Sigmoid colon (tissue), 4 donors: ENCODE measurements at regions not wholly inside any gene's neighbourhood (a gene's known extent, or its start where the extent isn't known, plus 50 kb on each side); places are given as distances from the start of the nearest gene placed in this dataset.

Experiments
- CTCF ChIP-seq, 4 experiments: fragments of 450-650 bp in 3 of 4; fragments of 200-600 bp in 1 of 4; IDR thresholded peaks; one replicate each; pipeline ENCODE4 v1.5.1; 2016 to 2019; ENCODE audit warnings: antibody characterized with exemption in 4 of 4, mild to moderate bottlenecking in 3 of 4, moderate library complexity in 2 of 4
- EP300 ChIP-seq, 4 donors: sonication (generic); formaldehyde crosslinking; IDR thresholded peaks; one replicate each; pipeline ENCODE4 v1.6.1; 2017; ENCODE audit warnings: antibody characterized with exemption in 4 of 4
- POLR2A ChIP-seq, 2 donors: fragments of 450-650 bp; IDR thresholded peaks; one replicate each; pipeline ENCODE4 v1.6.1; 2016; ENCODE audit warnings: antibody characterized with exemption in 2 of 2, mild to moderate bottlenecking in 2 of 2, moderate library complexity in 2 of 2
- POLR2AphosphoS5 ChIP-seq, 4 donors: sonication (generic); formaldehyde crosslinking; IDR thresholded peaks; one replicate each; pipeline ENCODE4 v1.6.1; 2017; ENCODE audit warnings: antibody characterized with exemption in 4 of 4

- TF ChIP-seq CTCF (IDR thresholded peaks at IDR 0.05) (no peak), POLR2A (IDR thresholded peaks at IDR 0.05) (no peak), POLR2AphosphoS5 (IDR thresholded peaks at IDR 0.05) (no peak), EP300 (IDR thresholded peaks at IDR 0.05) (no peak)
Measured at GRCh38 chr6:12440981-12441380, 150.8 kb downstream of the EDN1 start.
